H9 (cell line): ENCODE measurements at regions not wholly inside any gene's neighbourhood (a gene's known extent, or its start where the extent isn't known, plus 50 kb on each side); places are given as distances from the start of the nearest gene placed in this dataset.

Experiments
- DNase-seq: peaks from one replicate; pipeline ENCODE4 v3.0.0-alpha.2; 2017
- H2AFZ ChIP-seq: one replicate; pipeline ENCODE4 v1.6.1; 2013; ENCODE audit warnings: mild to moderate bottlenecking, low read length, control low read depth, moderate library complexity
- H2AK5ac ChIP-seq: 2 replicates; pipeline ENCODE4 v1.6.1; 2013; ENCODE audit warnings: low read length, control low read depth, mixed read lengths; ENCODE audit not compliant: insufficient read length
- H2BK120ac ChIP-seq: one replicate; pipeline ENCODE4 v1.6.1; 2013; ENCODE audit warnings: low read depth, mild to moderate bottlenecking, low read length, control low read depth, inconsistent platforms; ENCODE audit not compliant: poor library complexity, severe bottlenecking
- H2BK12ac ChIP-seq: 2 replicates; pipeline ENCODE4 v1.6.1; 2013; ENCODE audit warnings: low read length, control low read depth, mixed read lengths, low read depth; ENCODE audit not compliant: insufficient read length
- H2BK15ac ChIP-seq: 2 replicates; pipeline ENCODE4 v1.6.1; 2013; ENCODE audit warnings: low read depth, low read length, control low read depth
- H2BK20ac ChIP-seq: one replicate; pipeline ENCODE4 v1.6.1; 2013; ENCODE audit warnings: low read depth, mild to moderate bottlenecking, low read length, control low read depth, inconsistent platforms; ENCODE audit not compliant: poor library complexity, severe bottlenecking
- H2BK5ac ChIP-seq: 2 replicates; pipeline ENCODE4 v1.6.1; 2013; ENCODE audit warnings: low read length, control low read depth, mixed read lengths; ENCODE audit not compliant: insufficient read length
- H3K14ac ChIP-seq: 2 replicates; pipeline ENCODE4 v1.6.1; 2013; ENCODE audit warnings: low read length, control low read depth; ENCODE audit not compliant: insufficient read depth
- H3K18ac ChIP-seq: 2 replicates; pipeline ENCODE4 v1.6.1; 2013; ENCODE audit warnings: low read depth, mild to moderate bottlenecking, mixed read lengths, low read length, control low read depth; ENCODE audit not compliant: insufficient read length
- H3K23ac ChIP-seq: 2 replicates; pipeline ENCODE4 v1.6.1; 2013; ENCODE audit warnings: low read length, control low read depth, mixed read lengths, low read depth; ENCODE audit not compliant: insufficient read length
- H3K23me2 ChIP-seq: 2 replicates; pipeline ENCODE4 v1.6.1; 2013; ENCODE audit warnings: low read depth, mild to moderate bottlenecking, mixed read lengths, low read length, control low read depth; ENCODE audit not compliant: insufficient read length, poor library complexity, severe bottlenecking
- H3K27ac ChIP-seq: 2 replicates; pipeline ENCODE4 v1.5.1; 2013; ENCODE audit warnings: low read length, control low read depth, mixed read lengths, low read depth; ENCODE audit not compliant: insufficient read length
- H3K27me3 ChIP-seq: 2 replicates; pipeline ENCODE4 v1.6.1; 2013; ENCODE audit warnings: low read length, control low read depth, inconsistent platforms; ENCODE audit not compliant: insufficient read depth
- H3K4ac ChIP-seq: 2 replicates; pipeline ENCODE4 v1.6.1; 2013; ENCODE audit warnings: low read depth, mild to moderate bottlenecking, control low read depth, inconsistent platforms, low read length, moderate library complexity
- H3K4me1 ChIP-seq: 2 replicates; pipeline ENCODE4 v1.6.1; 2013; ENCODE audit warnings: low read length, control low read depth, inconsistent platforms; ENCODE audit not compliant: insufficient read depth
- H3K4me2 ChIP-seq: 2 replicates; pipeline ENCODE4 v1.6.1; 2013; ENCODE audit warnings: low read length, control low read depth, mixed read lengths; ENCODE audit not compliant: insufficient read length, insufficient read depth
- H3K56ac ChIP-seq: 2 replicates; pipeline ENCODE4 v1.6.1; 2013; ENCODE audit warnings: low read depth, mild to moderate bottlenecking, mixed read lengths, low read length, control low read depth; ENCODE audit not compliant: insufficient read length
- H3K79me1 ChIP-seq: 2 replicates; pipeline ENCODE4 v1.6.1; 2013; ENCODE audit warnings: low read depth, mild to moderate bottlenecking, moderate library complexity, low read length, control low read depth, inconsistent platforms; ENCODE audit not compliant: insufficient read depth, poor library complexity, severe bottlenecking
- H3K79me2 ChIP-seq: 2 replicates; pipeline ENCODE4 v1.6.1; 2013; ENCODE audit warnings: low read length, control low read depth, inconsistent platforms; ENCODE audit not compliant: insufficient read depth
- H3K9ac ChIP-seq: 2 replicates; pipeline ENCODE4 v1.6.1; 2013; ENCODE audit warnings: low read length, control low read depth, mixed read lengths; ENCODE audit not compliant: insufficient read length; ENCODE audit errors: extremely low read depth
- H3K9me3 ChIP-seq: one replicate; pipeline ENCODE4 v1.6.1; 2013; ENCODE audit warnings: low read depth, low read length, inconsistent platforms; ENCODE audit not compliant: control insufficient read depth
- H3T11ph ChIP-seq: one replicate; pipeline ENCODE4 v1.6.1; 2013; ENCODE audit warnings: mild to moderate bottlenecking, low read length, control low read depth, inconsistent platforms
- H4K20me1 ChIP-seq: one replicate; pipeline ENCODE4 v1.6.1; 2013; ENCODE audit not compliant: control insufficient read depth, insufficient read length, insufficient read depth
- H4K5ac ChIP-seq: 2 replicates; pipeline ENCODE4 v1.6.1; 2013; ENCODE audit warnings: low read depth, mild to moderate bottlenecking, mixed read lengths, low read length, control low read depth; ENCODE audit not compliant: insufficient read length
- H4K8ac ChIP-seq: replicated peaks from 2 replicates; pipeline ENCODE4 v1.6.1; 2013; ENCODE audit warnings: low read length, control low read depth, mixed read lengths, low read depth; ENCODE audit not compliant: insufficient read length
- H4K91ac ChIP-seq: 2 replicates; pipeline ENCODE4 v1.6.1; 2013; ENCODE audit warnings: low read depth, mild to moderate bottlenecking, moderate library complexity, mixed read lengths, low read length, control low read depth; ENCODE audit not compliant: insufficient read length
- H3K27ac Mint-ChIP-seq, 3 experiments: 2 replicates in 2 of 3; 3 replicates in 1 of 3; pipeline ENCODE4 v1.8.0; 2020 to 2021; ENCODE audit warnings: mixed read lengths in 3 of 3, mild to moderate bottlenecking in 1 of 3, moderate library complexity in 1 of 3
- H3K27me3 Mint-ChIP-seq: 2 replicates; pipeline ENCODE4 v1.8.0; 2021; ENCODE audit warnings: low read depth, mild to moderate bottlenecking, moderate library complexity, mixed read lengths
- H3K36me3 Mint-ChIP-seq, 3 experiments: 2 replicates in 2 of 3; 3 replicates in 1 of 3; pipeline ENCODE4 v1.8.0; 2020 to 2021; ENCODE audit warnings: low read depth in 3 of 3, mixed read lengths in 3 of 3; ENCODE audit not compliant: insufficient read depth in 1 of 3
- H3K4me1 Mint-ChIP-seq, 2 experiments: 2 replicates each; pipeline ENCODE4 v1.8.0; 2020; ENCODE audit warnings: mixed read lengths in 2 of 2
- H3K4me3 Mint-ChIP-seq, 2 experiments: 2 replicates in 1 of 2; 3 replicates in 1 of 2; pipeline ENCODE4 v1.8.0; 2020 to 2021; ENCODE audit warnings: mild to moderate bottlenecking in 2 of 2, mixed read lengths in 2 of 2, moderate library complexity in 1 of 2
- H3K9me3 Mint-ChIP-seq, 2 experiments: 2 replicates in 1 of 2; 3 replicates in 1 of 2; pipeline ENCODE4 v1.8.0; 2020; ENCODE audit warnings: mild to moderate bottlenecking in 2 of 2, mixed read lengths in 2 of 2, moderate library complexity in 1 of 2
- WGBS: extraction: QIAGEN DNeasy Blood & Tissue Kit; methylation state at CpG from one replicate; pipeline ENCODE4 v1.1.7; 2013; ENCODE audit warnings: missing lambda C conversion rate, low lambda C conversion rate, mixed read lengths; ENCODE audit not compliant: insufficient read length; ENCODE audit errors: extremely low coverage; 5-methylcytosine and 5-hydroxymethylcytosine counted together
- TF ChIP-seq, protein P1 (sequence below): fragments of 200-600 bp; sonication (generic); conservative IDR thresholded peaks from 3 replicates; pipeline ENCODE4 v1.8.0; 2021; ENCODE audit warnings: antibody characterized with exemption, mild to moderate bottlenecking

DNA sequence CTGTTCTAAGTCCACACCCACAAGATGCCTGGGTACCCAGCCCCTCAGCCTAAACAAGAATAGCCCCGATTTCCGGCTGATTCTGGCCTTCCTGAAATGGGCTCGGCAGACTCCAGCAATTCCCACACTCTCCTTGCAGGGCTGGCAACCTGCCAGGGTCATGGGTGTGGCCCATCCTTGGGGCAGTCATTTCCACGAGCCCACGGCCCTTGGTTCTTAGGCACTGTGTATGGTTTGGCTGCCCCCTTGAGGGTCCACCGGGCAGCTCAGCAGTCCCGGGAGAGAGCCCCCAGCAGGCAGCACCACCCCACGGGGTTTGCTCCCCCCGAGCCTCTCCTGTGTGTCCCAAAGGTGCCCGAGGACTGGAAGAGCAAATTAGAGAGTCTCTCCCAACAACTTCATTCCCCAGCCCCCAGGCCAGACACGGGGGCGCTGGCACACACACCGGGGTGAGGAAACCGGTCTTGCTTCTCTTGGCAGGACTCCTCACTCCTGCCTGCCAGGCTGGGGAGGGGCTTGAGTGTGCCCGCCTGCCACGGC, 142.2 kb downstream of the EMX2 start:
- no peaks in the 10 kb centered on the region; a peak in 1 of 5 replicates for H3K9me3 Mint-ChIP-seq
- Histone ChIP-seq H3T11ph (no peak overlapping the region), H3K27me3 (no peaks in the 10 kb centered on the region), H3K18ac (no peak overlapping the region), H3K79me1 (no peaks in the 10 kb centered on the region), H3K23ac (no peak overlapping the region), H2AFZ (no peak overlapping the region), H4K5ac (no peak overlapping the region), H3K79me2 (no peaks in the 10 kb centered on the region), H4K20me1 (no peaks in the 10 kb centered on the region), H2BK12ac (no peak overlapping the region), H3K9ac (no peak overlapping the region), H2BK20ac (no peak overlapping the region), H3K4me2 (no peak overlapping the region), H3K23me2 (no peaks in the 10 kb centered on the region), H3K4me1 (no peaks in the 10 kb centered on the region), H4K8ac (no peak overlapping the region), H4K91ac (no peak overlapping the region), H3K56ac (no peak overlapping the region), H3K14ac (no peak overlapping the region), H3K4ac (no peak overlapping the region), H2BK15ac (no peak overlapping the region), H2AK5ac (no peak overlapping the region), H2BK5ac (no peak overlapping the region), H3K9me3 (no peaks in the 10 kb centered on the region), H3K27ac (no peak overlapping the region), H2BK120ac (no peak overlapping the region)
- no CpG with 5 or more reads among the region's 16 CpGs for WGBS
- TF ChIP-seq, protein P1, sequence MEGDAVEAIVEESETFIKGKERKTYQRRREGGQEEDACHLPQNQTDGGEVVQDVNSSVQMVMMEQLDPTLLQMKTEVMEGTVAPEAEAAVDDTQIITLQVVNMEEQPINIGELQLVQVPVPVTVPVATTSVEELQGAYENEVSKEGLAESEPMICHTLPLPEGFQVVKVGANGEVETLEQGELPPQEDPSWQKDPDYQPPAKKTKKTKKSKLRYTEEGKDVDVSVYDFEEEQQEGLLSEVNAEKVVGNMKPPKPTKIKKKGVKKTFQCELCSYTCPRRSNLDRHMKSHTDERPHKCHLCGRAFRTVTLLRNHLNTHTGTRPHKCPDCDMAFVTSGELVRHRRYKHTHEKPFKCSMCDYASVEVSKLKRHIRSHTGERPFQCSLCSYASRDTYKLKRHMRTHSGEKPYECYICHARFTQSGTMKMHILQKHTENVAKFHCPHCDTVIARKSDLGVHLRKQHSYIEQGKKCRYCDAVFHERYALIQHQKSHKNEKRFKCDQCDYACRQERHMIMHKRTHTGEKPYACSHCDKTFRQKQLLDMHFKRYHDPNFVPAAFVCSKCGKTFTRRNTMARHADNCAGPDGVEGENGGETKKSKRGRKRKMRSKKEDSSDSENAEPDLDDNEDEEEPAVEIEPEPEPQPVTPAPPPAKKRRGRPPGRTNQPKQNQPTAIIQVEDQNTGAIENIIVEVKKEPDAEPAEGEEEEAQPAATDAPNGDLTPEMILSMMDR = peak; percentile 49
- H3K27ac Mint-ChIP-seq = no peak overlapping the region
- H3K4me3 Mint-ChIP-seq = no peak overlapping the region
- no peaks in the 10 kb centered on the region; a peak in 1 of 7 replicates for H3K36me3 Mint-ChIP-seq
- no peak for DNase-seq
- peaks cover 20% of the 10 kb centered on the region for H3K27me3 Mint-ChIP-seq
- peaks cover 5 to 13% of the 10 kb centered on the region in 2 experiments; a peak in 3 of 4 replicates for H3K4me1 Mint-ChIP-seq
